ENCODE measurements at regions not wholly inside any gene's neighbourhood (a gene's known extent, or its start where the extent isn't known, plus 50 kb on each side); places are given as distances from the start of the nearest gene placed in this dataset.
"Not testable (repeated sequence)": the region's sequence is repeated elsewhere in the genome, so short reads cannot be mapped to it uniquely, and the experiment has no call there.

DNA sequence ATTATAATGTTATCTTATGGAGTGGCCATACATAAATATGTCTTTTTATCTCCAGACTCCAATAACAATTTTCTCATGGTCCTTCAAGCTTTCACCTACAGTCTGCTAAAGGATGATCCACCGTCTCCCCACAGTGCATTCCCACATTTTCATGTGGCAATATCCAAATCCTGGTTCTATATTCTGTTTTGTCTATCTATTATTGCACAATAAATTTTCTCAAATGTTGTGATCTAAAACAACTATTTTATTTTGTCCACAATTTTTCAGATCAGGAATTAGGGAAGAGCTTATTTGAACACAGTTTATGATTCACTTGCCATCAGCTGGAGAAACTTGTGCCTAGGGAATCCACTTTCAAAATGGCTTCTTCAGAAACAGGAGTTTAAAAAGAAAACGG, 614.4 kb upstream of the TMEFF2 start:
- DNase-seq (ENCODE audit: low read depth) = no peak

DNA sequence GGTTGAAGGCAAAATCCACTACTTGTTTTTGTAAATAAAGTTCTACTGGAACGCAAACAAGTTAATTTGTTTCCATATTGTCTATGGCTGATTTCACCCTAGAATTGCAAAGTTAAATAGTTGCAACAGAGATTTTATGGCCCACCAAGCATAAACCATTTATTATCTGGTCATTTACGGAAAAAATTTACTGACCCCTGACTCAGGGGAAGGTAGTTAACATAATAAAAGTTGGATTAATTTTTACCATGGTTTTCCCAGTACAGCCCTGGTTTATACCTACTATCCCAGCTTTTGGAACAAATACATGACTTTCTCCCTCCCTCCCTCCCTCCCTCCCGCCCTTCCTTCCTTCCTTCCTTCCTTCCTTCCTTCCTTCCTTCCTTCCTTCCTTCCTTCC, 588.9 kb upstream of the TMEFF2 start:
- DNase-seq (ENCODE audit: low read depth) = no peak

DNA sequence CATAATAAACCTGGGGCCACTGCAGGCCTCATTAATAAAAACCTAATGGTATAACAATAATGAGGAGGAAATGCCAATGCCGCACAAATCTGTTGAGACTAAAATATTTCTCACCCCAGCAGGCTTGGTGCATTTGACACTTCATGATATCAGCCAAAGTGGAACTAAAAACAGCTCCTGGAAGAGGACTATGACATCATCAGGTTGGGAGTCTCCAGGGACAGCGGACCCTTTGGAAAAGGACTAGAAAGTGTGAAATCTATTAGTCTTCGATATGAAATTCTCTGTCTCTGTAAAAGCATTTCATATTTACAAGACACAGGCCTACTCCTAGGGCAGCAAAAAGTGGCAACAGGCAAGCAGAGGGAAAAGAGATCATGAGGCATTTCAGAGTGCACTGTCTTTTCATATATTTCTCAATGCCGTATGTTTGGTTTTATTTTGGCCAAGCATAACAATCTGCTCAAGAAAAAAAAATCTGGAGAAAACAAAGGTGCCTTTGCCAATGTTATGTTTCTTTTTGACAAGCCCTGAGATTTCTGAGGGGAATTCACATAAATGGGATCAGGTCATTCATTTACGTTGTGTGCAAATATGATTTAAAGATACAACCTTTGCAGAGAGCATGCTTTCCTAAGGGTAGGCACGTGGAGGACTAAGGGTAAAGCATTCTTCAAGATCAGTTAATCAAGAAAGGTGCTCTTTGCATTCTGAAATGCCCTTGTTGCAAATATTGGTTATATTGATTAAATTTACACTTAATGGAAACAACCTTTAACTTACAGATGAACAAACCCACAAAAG, 580.9 kb upstream of the TMEFF2 start:
- DNase-seq (ENCODE audit: low read depth) = no peak

DNA sequence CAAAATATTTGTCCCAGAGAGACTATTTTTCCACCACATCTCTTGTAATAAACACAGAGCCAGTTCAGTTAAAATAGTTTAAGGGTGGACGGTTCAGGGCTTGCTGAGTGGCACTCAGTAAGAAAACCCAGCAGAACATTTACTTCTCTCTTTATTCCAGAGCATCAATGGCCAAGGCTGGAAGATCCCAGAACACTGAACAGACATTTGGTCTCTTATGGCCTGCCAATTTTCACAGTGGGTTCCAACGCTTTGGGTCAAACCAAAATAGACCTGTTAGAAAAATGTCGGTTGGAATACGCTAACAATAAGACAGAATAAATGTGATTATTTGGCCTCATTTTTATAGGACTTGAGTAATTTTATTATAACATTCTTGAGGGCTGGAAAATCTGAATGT, 580.3 kb upstream of the TMEFF2 start:
- no peak for DNase-seq (ENCODE audit: low read depth)

DNA sequence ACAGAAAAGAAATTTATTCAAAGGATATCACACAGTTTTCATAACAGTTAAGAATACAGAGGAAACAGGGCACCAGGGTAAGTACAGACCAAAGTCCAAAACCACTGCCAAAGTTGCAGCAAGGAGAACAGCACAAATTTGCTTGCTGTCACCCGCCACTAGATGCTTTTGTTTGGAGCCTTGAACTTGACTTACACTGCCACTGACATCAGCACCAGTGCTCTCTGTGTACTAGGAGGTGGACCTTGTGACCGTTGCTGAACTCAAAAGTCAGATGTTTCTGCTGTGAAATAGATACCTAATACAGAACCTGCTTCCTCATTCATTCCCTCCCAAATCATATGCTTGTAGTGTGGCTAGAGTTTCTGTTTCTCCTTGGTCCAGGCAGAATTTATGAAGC, 578.3 kb upstream of the TMEFF2 start:
- no peak for DNase-seq (ENCODE audit: low read depth)

DNA sequence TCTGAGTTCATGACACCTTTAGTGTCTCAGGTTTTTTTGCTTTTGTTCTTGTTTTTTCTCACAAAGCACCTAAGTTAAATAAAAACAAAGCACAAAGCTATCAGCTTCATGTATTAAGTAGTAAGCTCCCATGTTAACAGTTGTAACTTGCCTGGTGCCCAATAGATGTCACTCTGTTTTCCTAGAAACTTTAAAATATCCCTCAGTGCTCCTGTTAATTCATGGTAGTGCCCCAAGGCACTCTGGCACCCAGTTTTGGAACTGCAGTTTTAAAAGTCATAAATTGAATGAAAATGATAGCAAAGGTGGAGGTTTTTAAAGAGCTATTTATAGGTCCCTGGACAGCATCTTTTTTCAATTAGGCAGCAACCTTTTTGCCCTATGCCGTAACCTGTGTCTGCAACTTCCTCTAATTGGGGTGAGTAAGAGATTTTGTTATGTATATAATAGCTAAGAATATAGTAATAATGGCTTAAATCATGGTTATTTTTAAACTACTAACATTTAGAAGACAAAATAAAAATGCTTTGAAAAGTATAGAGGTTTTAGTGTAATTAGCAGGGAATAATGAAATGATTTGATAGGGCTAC, 555.0 kb upstream of the TMEFF2 start:
- no peak for DNase-seq (ENCODE audit: low read depth)

DNA sequence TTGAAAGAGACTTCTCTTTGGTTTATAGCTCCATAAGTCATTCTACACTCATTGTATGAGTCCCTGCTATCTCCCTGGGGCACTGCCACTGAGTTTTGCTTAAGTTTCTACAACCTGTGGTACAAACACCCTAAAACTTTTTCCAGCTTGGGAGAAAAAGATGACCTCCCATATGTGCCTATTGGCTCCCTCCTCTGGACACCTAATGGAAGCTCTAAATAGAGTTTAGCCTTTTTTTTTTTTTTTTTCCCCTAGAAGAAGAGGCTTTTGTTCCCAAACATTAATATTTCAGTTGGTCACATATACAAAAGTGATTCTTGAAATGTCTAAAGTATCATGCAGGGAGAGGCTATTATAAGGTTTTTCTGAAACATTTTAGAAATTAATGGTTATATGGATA, 547.2 kb upstream of the TMEFF2 start:
- peak; percentile 14 for DNase-seq (ENCODE audit: low read depth)

DNA sequence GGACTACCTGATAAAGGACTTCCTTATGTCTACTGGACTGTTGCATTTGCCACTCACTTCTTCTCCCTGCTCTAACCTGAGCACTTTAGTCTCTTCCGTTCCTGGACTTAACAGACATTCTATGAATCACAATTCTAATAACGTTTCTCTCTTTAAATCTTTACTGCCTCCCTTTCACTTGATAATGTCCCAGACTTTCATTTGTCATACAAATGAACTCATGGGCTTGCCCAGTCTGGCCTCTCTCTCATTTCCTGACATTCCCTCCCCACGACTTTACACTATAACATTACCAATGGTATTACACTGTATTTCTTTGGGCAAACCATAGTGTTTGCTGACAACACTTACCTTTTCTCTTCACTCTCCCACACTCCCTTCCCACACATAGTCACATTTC, 540.7 kb upstream of the TMEFF2 start:
- DNase-seq (ENCODE audit: low read depth) = no peak

DNA sequence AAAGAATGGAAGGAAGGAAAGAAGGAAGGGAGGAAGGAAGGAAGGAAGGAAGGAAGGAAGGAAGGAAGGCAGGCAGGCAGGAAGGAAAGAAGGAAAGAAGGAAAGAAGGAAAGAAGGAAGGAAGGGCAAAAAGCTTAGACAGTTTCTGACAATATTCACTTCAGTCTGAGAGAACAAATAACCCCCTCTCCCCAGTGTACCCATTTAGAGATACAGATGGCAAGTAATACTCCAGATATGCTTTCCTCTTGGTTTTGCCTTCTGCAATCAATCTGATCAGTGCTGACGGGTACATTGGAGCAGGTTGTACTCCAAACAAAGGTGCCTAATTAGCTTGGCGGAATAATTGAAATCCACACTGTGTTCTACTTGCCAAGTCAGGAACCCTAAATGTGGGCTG, 534.6 kb upstream of the TMEFF2 start:
- DNase-seq (ENCODE audit: low read depth) = no peak

DNA sequence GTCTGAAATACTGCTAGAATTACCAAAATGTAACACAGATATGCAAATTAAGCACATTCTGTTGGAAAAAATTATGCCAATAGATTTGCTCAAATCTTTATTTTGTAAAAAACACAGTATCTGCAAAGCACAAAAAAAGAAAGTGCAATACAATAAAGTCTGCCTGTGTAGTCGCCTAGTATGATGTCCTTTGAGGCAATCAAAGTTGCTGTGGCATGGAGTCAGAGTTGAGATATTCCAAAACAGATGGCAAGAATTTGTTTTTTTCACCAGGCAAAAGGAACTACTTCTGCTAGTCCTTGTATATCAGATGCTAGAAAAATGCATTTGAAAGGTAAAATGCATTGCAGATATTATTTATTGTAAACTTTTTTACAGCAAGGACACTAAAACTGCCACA, 531.3 kb upstream of the TMEFF2 start:
- DNase-seq (ENCODE audit: low read depth) = no peak

DNA sequence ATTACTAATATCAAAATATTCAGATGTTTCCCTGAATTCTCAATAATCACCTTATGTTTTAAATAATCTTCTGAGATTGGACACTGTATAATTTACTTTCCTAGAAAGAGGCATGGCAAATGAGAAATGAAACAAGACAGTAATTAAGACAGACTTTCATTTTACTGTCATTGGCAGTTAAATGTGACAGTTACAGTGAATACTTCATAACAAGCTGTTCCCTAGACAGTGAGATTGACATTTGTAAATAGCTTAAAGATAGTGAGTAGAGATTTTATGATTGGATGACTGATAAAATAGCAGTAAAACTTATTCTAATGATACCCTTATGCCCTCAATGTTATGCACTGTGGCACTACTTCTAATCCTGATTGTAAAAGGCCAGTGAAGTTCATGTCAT, 524.9 kb upstream of the TMEFF2 start:
- DNase-seq (ENCODE audit: low read depth) = no peak

DNA sequence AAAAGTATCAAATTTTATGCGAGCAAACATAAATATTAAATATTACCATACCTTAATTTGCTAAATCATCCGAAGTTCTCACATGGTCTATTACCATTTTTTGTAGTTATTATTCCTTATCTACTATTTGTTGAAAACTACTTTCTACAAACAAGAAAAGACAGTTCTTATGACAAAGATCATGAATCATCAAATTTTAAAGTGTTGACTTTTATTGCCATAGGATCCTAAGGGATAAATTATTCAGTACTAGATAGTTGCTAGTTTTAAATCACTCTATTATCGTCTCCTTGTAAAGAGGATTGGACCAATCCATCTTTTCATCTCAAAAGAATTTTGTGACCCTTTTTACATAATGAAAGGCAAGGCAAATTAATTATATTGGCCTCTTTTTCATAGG, 523.6 kb upstream of the TMEFF2 start:
- no peak for DNase-seq (ENCODE audit: low read depth)

DNA sequence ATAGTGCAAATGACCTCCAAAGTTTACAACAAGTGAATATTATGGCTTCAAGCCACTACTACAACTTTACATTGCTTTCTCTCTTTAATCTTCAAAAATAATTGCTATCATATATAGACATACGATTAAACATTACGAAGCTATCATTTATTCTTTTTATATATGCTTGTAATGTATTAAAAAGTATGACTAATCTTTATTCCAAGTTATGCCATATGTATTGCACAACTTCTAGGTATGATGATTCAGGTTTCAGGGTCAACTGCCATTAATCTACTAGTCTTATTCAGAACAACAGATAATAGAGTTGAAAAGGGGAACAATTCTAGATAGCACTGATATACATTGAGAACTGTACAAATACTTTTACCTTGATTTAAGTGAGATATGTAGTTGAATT, 506.2 kb upstream of the TMEFF2 start:
- peak; percentile 7 for DNase-seq (ENCODE audit: low read depth)

DNA sequence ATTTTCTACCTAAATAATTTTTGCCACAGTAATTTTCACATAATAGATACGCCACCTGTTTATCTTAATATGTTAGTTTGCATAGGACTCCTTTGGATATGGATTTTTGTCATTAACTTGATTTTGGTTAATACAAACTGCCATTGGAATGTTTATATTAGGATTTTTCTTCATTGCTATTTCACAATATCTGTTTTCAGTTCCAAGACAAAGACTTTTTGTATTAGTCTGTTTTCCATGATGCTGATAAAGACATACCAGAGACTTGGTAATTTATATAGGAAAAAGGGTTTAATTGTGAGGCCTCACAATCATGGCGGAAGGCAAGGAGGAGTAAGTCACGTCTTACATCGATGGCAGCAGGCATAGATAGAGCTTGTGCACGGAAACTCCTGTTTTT, 503.1 kb upstream of the TMEFF2 start:
- peak; percentile 0 for DNase-seq (ENCODE audit: low read depth)

DNA sequence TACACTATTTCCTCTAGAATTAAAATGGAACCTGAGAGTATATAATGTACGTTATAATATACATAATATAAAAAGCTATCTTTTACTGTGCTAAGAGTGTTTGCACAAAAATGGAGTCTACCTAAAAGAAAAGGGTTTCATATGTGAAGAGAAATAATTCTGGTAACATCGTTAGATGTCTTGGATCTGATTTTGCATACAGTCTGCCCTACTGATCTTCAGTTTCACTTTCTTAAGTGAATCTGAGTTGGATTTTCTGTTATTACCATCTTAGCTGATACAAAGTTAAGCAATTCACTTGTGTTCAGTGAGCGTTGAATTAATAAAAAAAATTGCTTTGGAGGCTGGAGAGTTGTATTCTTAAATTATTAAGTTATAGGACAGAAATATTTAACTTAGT, 502.1 kb upstream of the TMEFF2 start:
- DNase-seq (ENCODE audit: low read depth) = no peak

DNA sequence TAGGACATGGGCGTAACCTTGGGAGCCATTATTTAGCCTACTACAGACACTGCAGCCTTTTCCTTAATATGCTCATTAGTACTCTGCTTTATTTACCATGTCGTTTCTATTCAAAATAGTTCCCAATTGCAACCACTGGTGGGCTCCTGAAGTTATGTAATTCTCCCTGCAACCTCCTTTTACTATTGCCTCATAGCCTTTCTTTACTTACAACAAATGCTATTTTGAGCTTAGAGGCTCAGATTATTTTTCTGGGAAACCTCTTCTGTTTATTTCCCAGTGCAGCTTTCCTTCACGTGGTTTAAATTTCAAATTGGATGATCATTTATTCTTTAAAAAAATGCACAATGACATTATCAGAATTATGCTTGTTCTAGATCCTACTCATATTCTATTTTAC, 492.3 kb upstream of the TMEFF2 start:
- no peak for DNase-seq (ENCODE audit: low read depth)

DNA sequence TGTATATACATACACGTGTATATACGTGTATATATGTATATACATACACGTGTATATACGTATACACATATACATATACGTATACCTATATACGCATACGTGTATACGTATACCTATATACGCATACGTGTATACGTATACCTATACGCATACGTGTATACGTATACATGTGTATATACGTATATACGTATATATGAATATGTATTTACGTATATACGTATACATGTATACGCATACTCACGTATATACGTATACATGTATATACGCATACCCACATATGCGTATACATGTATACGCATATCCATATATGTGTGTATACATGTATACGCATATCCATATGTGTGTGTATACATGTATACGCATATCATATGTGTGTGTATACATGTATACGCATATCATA, 487.8 kb upstream of the TMEFF2 start:
- DNase-seq (ENCODE audit: low read depth) = not testable (repeated sequence)

DNA sequence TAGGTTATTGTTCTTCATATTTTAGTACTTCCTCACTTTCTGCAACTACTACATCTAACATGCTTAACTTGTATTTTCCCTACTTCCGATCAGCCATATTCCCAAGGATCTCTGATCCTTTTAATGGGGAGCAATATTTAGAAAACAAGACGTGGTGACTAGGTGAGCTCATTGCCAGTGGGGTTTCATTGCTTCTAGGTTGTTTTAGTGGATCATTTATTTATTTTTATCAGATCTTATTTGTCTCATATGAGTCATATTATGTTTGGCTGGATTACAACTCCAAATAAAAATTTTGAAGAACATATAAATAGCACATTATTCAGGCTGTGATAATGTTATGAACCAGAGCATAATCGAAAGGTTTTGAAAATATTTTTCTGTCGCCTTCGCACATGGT, 480.9 kb upstream of the TMEFF2 start:
- peak; percentile 0 for DNase-seq (ENCODE audit: low read depth)

DNA sequence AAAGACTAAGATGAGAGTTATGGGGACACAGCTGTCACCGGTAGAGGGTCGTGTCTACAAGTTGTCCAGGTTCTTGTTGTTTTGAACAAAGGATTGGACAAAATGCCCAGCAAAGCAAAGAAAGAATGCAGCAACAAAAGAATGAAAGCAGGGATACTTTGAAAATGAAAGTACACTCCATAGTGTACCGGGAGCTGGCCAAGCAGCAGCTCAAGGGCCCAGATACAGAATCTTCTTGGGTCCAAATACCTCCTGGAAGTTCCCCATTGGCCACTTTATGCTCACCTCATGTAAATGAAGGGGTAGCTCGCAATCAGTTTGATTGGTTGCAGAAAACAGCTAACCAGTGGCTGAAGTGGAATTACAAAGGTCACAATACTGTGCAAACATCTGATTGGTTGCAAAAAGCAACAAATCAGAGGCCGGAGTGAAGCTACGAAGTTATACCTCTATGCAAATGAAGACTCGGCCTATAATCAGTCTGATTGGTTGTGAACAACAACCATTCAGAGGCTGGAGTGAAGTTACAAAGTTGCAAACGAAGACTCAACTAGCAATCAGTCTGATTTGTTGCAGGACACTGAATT, 474.9 kb upstream of the TMEFF2 start:
- no peak for DNase-seq (ENCODE audit: low read depth)

DNA sequence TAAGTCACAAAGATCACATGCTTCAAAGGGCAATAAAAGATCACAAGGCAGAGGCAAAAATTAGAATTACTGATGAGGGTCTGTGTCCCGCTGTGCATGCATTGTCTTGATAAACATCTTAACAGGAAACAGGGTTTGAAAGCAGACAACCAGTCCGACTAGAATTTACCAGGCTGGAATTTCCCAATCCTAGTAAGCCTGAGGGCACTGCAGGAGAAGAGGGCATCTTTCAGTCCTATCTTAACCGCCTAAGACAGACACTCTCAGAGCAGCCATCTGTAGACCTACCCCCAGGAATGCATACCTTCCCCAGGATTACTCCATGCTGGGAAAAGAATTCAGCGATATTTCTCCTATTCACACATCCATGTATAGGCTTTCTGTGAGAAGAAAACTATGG, 465.8 kb upstream of the TMEFF2 start:
- not testable (repeated sequence) for DNase-seq (ENCODE audit: low read depth)

DNA sequence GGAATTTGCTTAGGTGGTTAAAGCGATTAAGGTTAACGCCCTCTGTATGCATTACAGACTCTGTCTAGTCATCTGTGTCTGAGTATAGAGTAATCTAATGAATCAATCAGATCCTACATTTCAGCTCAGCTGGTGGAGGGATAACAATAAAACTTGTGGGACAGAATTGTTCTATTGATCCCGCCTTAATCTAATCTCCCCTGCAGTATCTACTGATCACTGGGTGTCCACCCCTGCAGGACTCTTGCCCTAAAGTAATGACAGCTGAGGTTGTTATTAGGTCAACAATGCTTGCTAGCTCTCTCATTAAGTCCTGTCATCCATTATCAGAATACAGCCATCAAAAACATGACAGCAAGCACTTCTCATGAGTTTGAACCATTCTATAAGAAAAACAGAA, 462.6 kb upstream of the TMEFF2 start:
- no peak for DNase-seq (ENCODE audit: low read depth)

DNA sequence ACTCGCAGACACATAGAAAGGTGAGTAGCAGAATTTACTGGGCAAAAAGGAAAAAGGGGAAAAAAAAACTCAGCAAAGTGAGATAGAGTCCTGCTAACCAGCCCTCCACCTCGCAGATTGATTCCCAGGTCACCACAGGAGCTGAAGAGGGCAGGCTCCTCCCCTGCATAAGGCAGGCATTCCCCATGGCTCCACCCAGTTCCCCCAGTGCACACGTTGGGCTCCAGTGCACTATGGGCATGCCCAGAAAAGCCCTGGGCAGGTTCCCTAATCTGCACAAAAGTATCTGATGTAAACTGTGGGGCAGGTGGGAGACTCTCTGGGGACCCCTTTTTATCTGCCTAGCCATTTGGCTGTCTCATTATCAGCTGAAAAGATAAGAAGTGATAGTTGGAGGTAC, 461.2 kb upstream of the TMEFF2 start:
- DNase-seq (ENCODE audit: low read depth) = no peak

DNA sequence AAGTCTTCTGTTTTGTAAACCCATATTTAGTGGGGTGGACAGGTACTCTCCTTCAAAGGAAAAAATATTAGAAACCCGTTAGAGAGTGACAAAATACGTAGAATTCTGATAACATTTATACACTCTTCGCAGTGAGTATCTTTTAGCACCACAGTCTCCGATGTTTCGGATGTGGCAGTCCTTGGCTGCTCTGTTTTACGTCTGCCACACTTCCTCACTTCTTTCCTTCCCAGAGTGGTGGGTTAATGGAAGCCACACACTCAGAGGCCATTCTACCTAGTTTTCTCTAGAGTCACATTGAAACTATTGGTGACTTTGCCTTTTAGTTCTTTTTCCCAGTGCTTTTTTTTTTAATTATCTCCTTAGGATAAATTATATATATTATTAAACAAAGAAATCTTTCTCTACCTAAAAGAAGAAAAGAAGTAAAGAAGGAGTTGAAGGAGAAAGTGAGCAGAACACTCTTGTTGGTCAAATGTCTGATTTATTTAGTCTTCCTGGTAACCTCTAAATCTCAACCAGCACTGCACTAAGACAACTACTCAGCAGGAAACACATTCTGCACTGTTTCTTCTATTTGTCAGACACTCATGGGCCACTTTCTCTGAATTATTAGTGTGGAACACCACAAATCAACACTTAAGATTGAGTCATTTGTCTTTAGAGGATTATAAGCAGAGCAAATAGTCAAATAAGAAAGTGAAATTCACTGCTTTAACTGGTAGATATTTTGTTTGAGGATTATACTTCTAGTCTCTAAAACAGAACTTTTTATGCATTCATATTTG, 451.3 kb upstream of the TMEFF2 start:
- DNase-seq (ENCODE audit: low read depth) = no peak

Data from iris pigment epithelial cell (primary cell).